Right lobe of liver (tissue), 6 donors: ENCODE measurements at regions not wholly inside any gene's neighbourhood (a gene's known extent, or its start where the extent isn't known, plus 50 kb on each side); places are given as distances from the start of the nearest gene placed in this dataset.

Experiments used
- ATAC-seq, 4 donors: fragments of 200-7000 bp; cut with Tn5 transposase; one replicate each; pipeline ENCODE4 v1.9.1; 2020; ENCODE audit warnings: mild to moderate bottlenecking in 4 of 4, moderate library complexity in 4 of 4
- DNase-seq, 3 donors: peaks; one replicate each; pipeline ENCODE4 v3.0.0-alpha.2; 2020
- H3K27ac ChIP-seq, 3 donors: fragments of 200-600 bp; one replicate each; pipeline ENCODE4 v1.8.0; 2022
- H3K27me3 ChIP-seq, 2 donors: fragments of 200-600 bp; one replicate each; pipeline ENCODE4 v1.8.0; 2022
- H3K36me3 ChIP-seq, 4 donors: fragments of 200-600 bp; sonication (generic) in 1 of 4; one replicate each; pipeline versions ENCODE4 v1.5.1 to v1.8.0; 2017 to 2022; ENCODE audit warnings: control low read depth in 1 of 4
- H3K4me1 ChIP-seq, 4 donors: fragments of 200-600 bp; sonication (generic) in 1 of 4; one replicate each; pipeline versions ENCODE4 v1.5.1 to v1.8.0; 2017 to 2022; ENCODE audit warnings: control low read depth in 1 of 4
- H3K4me3 ChIP-seq, 3 donors: fragments of 200-600 bp; one replicate each; pipeline ENCODE4 v1.8.0; 2022
- H3K9me3 ChIP-seq, 4 donors: fragments of 200-600 bp; sonication (generic) in 1 of 4; one replicate each; pipeline versions ENCODE4 v1.5.1 to v1.8.0; 2017 to 2022; ENCODE audit warnings: control low read depth in 1 of 4
- POLR2A ChIP-seq: fragments of 450-650 bp; IDR thresholded peaks from one replicate; pipeline ENCODE4 v1.6.1; 2017; ENCODE audit warnings: antibody characterized with exemption, mild to moderate bottlenecking
- WGBS: methylation state at CpG from one replicate; pipeline ENCODE4 v1.1.6; 2018; ENCODE audit warnings: low coverage, low lambda C conversion rate; ENCODE audit not compliant: insufficient coverage; ENCODE audit errors: missing lambda C conversion rate; 5-methylcytosine and 5-hydroxymethylcytosine counted together
- intact Hi-C, 2 donors: fragments of 100-400 bp; cut with DNase I; formaldehyde crosslinking; loops; one replicate each; pipeline versions ENCODE4 v1.11.2 to v1.14.1; 2022
- TF ChIP-seq, protein P1 (sequence below), 4 donors: fragments of 200-600 bp in 3 of 4; fragments of 450-650 bp in 1 of 4; IDR thresholded peaks; one replicate each; pipeline versions ENCODE4 v1.5.1 to v1.8.0; 2016 to 2022; ENCODE audit warnings: antibody characterized with exemption in 4 of 4, mild to moderate bottlenecking in 2 of 4
- donor health status: DM: no; HTN: yes; CAD: no.
- donor health status: DM: no; HTN: no; CAD: no.
- donor health status: DM: no; HTN: no; CAD: no.
- donor health status: DM: no; HTN: yes; CAD: no.
- donor health status: DM: no; HTN: yes; CAD: no.

DNA sequence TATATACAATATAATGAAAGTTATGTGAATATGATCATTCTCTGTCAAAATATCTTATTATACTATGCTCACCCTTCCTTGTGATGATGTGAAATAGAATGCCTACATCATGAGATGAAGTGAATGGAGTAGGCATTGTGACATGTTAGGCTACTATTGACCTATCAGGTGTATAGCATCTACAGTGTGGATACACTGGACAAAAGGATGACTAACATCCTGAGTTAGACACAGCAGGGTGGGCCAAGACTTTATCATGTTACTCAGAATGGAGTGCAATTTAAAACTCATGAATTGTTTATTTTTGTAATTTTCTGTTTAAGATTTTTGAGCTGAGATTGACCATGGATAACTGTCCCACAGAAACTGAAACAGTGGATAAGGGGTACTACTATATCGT is 53.4 kb upstream of the NAV3 start:
- H3K4me1 ChIP-seq: no peaks in the 10 kb centered on the region
- DNase-seq (no peak), ATAC-seq (no peak)
- no peaks in the 10 kb centered on the region for H3K9me3 ChIP-seq
- intact Hi-C loops: no loop called here
- no peak overlapping the region for H3K4me3 ChIP-seq
- no peak for TF ChIP-seq POLR2A
- TF ChIP-seq, protein P1, sequence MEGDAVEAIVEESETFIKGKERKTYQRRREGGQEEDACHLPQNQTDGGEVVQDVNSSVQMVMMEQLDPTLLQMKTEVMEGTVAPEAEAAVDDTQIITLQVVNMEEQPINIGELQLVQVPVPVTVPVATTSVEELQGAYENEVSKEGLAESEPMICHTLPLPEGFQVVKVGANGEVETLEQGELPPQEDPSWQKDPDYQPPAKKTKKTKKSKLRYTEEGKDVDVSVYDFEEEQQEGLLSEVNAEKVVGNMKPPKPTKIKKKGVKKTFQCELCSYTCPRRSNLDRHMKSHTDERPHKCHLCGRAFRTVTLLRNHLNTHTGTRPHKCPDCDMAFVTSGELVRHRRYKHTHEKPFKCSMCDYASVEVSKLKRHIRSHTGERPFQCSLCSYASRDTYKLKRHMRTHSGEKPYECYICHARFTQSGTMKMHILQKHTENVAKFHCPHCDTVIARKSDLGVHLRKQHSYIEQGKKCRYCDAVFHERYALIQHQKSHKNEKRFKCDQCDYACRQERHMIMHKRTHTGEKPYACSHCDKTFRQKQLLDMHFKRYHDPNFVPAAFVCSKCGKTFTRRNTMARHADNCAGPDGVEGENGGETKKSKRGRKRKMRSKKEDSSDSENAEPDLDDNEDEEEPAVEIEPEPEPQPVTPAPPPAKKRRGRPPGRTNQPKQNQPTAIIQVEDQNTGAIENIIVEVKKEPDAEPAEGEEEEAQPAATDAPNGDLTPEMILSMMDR (IDR thresholded peaks at IDR 0.05): no peak
- 80% methylated on average over 1 of the region's 1 CpG for WGBS
- no peak overlapping the region for H3K27ac ChIP-seq
- H3K27me3 ChIP-seq: no peaks in the 10 kb centered on the region
- no peaks in the 10 kb centered on the region for H3K36me3 ChIP-seq

DNA sequence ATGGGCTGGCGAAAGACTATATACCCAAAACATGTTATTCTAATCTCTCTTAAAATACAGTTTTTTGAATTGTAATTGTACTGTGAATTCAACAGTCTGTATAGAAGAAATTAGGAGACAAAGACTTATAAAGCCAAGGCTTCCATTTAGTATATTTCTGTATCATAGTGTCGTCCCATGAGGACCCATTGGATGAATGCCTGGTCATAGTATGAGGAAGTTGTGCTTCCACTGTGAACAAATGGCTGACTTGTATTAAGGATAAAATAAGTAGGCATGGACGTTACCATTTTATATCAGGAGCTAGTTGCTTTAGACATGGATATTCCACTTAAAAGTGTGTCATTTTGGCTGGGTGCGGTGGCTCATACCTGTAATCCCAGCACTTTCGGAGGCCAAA is 55.9 kb upstream of the NAV3 start:
- DNase-seq (no peak), ATAC-seq (no peak)
- H3K27ac ChIP-seq: no peak overlapping the region
- H3K27me3 ChIP-seq: no peaks in the 10 kb centered on the region
- H3K9me3 ChIP-seq: no peaks in the 10 kb centered on the region
- TF ChIP-seq, protein P1 (IDR thresholded peaks at IDR 0.05): no peak
- no peak for TF ChIP-seq POLR2A
- 85% methylated on average over 5 of the region's 5 CpGs for WGBS
- intact Hi-C loops: no loop called here
- H3K36me3 ChIP-seq: no peaks in the 10 kb centered on the region
- H3K4me3 ChIP-seq: no peak overlapping the region
- no peaks in the 10 kb centered on the region for H3K4me1 ChIP-seq

DNA sequence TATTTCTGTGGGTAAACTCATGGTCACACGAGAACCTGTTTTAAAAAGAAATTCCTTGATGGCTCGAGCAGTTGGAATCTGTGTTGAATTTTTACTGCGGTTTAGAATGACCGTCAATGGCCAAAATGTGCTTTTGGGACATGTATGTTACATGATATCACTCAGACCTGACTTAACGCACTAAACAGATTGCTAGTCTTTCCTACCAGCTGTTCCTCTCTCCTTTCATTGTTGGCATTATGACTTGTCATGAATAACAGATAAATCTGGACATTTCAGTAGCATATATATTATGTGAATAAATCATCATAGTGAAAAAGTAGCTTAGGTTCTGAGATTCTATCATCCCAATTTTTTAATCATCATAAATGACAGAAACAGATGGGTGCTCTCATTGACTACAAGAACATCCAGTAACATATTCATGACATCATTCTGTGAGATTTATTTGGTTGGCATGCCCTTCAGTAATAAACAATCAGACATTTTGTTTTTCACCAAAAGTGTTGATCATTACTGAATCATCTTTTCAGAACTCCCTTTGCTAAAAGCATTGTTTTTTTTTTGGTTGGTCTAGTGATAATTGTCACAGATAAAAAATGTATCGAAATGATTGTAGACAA is 57.9 kb upstream of the NAV3 start:
- no peak overlapping the region for H3K4me3 ChIP-seq
- TF ChIP-seq, protein P1 (IDR thresholded peaks at IDR 0.05): no peak
- no peak for TF ChIP-seq POLR2A
- intact Hi-C loops: no loop called here
- DNase-seq: no peak
- ATAC-seq: no peak
- 67% methylated on average over 6 of the region's 6 CpGs for WGBS
- no peak overlapping the region for H3K27ac ChIP-seq
- no peaks in the 10 kb centered on the region for H3K27me3 ChIP-seq
- no peaks in the 10 kb centered on the region for H3K4me1 ChIP-seq
- H3K36me3 ChIP-seq: no peaks in the 10 kb centered on the region
- no peaks in the 10 kb centered on the region for H3K9me3 ChIP-seq

DNA sequence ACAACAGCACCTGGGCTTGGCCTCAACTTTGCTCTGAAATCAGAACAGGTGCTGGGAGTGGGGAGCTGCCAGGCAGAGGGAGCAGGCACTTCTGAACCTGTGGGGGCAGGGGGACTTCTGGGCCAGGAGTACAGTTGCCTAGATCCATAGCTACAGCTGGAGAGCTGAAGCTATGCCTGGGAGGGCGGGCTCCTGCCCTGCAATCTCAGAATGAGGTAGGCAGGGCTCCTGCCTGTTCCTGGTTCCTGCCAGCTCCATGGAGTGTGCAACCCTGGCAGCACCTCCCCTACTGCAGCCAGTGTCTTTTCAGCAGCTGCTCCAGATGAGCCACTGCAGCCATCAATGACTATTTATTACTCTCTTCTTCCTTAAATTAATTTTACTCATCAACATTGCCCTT is 62.1 kb upstream of the NAV3 start:
- TF ChIP-seq POLR2A: no peak
- TF ChIP-seq, protein P1 (IDR thresholded peaks at IDR 0.05): no peak
- DNase-seq (no peak), ATAC-seq (no peak)
- intact Hi-C loops: no loop called here
- Histone ChIP-seq H3K27me3 (no peaks in the 10 kb centered on the region), H3K27ac (no peak overlapping the region), H3K4me1 (no peaks in the 10 kb centered on the region), H3K36me3 (no peaks in the 10 kb centered on the region), H3K4me3 (no peak overlapping the region), H3K9me3 (no peaks in the 10 kb centered on the region)
- no CpG with 5 or more reads among the region's 1 CpG for WGBS
